ENCODE measurements at regions not wholly inside any gene's neighbourhood (a gene's known extent, or its start where the extent isn't known, plus 50 kb on each side); places are given as distances from the start of the nearest gene placed in this dataset.

- no peak for TF ChIP-seq POLR2A (IDR thresholded peaks at IDR 0.05; ENCODE audit: low read length)
- TF ChIP-seq GATA1 (IDR thresholded peaks at IDR 0.05; ENCODE audit: low read depth, low read length) = no peak
These were observed 1110.5 kb upstream of the WWC1 start for GRCh38 chr5:167180906-167181305.
